ENCODE measurements at regions not wholly inside any gene's neighbourhood (a gene's known extent, or its start where the extent isn't known, plus 50 kb on each side); places are given as distances from the start of the nearest gene placed in this dataset.
"Not testable (repeated sequence)": the region's sequence is repeated elsewhere in the genome, so short reads cannot be mapped to it uniquely, and the experiment has no call there.

DNA sequence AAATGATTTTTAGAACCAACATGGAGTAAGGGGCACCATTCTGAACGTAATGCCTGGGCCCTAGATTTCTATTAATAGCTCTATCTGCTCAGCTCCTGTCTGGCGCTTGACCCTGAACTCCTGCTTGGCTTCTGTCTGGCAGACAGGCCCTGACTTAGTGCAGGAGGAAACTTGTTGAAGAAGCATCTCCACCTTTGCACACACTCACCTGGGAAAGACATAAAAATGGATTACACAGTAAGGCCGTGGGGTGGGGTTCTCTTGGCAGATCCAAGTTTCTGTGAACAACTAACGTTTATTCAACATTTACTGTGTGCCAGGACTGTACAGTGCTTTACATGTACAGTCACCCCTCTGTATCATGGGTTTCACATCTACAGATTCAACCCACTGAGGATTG, 62.1 kb upstream of the CNIH3 start:
- DNase-seq (ENCODE audit: extremely low spot score), result no peak
- no peaks in the 10 kb centered on the region for H3K36me3 ChIP-seq (ENCODE audit: insufficient read depth)
- 40% methylated on average over 4 of the region's 4 CpGs for WGBS
- no peak overlapping the region for H3K4me3 ChIP-seq (ENCODE audit: low read depth, low read length)
- no peaks in the 10 kb centered on the region for H3K4me1 ChIP-seq (ENCODE audit: insufficient read depth)
- H3K27ac ChIP-seq (ENCODE audit: low read depth), result no peak overlapping the region

- no peak for DNase-seq (ENCODE audit: extremely low spot score)
- Histone ChIP-seq H3K36me3 (ENCODE audit: insufficient read depth) (no peaks in the 10 kb centered on the region), H3K27ac (ENCODE audit: low read depth) (no peak overlapping the region), H3K4me1 (ENCODE audit: insufficient read depth) (no peaks in the 10 kb centered on the region), H3K4me3 (ENCODE audit: low read depth, low read length) (no peak overlapping the region)
- WGBS, result 93% methylated on average over 4 of the region's 4 CpGs
These were observed 61.4 kb upstream of the CNIH3 start for GRCh38 chr1:224554620-224555259.

- H3K4me1 ChIP-seq (ENCODE audit: insufficient read depth), result no peaks in the 10 kb centered on the region
- WGBS, result 77% methylated on average over 3 of the region's 3 CpGs
- no peak for DNase-seq (ENCODE audit: extremely low spot score)
- no peaks in the 10 kb centered on the region for H3K36me3 ChIP-seq (ENCODE audit: insufficient read depth)
- H3K27ac ChIP-seq (ENCODE audit: low read depth), result no peak overlapping the region
- no peak overlapping the region for H3K4me3 ChIP-seq (ENCODE audit: low read depth, low read length)
These were observed 57.2 kb upstream of the CNIH3 start for GRCh38 chr1:224558904-224559303.

DNA sequence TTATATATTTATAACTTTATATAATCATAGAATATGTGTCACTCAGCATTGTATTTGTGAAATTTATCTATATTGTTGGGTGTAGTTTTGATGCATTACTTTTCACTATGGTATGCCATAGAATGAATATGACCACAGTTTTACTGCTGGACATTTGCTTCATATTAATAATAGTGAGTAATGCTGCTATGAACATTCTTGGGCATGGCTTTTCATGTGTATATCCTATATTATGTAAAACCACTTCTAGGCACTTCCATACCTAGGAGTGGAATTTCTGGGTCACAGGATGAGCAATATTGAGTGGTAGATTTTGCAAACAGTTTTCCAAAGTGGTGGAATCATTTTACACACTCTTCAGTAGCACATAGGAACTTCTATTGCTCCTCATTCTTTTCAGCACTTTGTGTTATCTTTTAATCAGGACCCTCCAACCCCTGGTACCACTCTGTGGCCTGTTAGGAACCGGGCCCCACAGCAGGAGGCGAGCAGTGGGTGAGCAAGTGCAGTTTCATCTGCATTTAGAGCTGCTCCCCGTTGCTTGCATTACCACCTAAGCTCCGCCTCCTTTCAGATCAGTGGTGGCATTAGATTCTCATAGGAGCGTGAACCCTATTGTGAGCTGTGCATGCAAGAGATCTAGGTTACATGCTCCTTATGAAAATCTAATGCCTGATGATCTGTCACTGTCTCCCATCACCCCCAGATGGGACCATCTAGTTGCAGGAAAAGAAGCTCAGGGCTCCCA, 56.0 kb upstream of the CNIH3 start:
- Histone ChIP-seq H3K4me1 (ENCODE audit: insufficient read depth) (no peaks in the 10 kb centered on the region), H3K4me3 (ENCODE audit: low read depth, low read length) (no peak overlapping the region), H3K36me3 (ENCODE audit: insufficient read depth) (no peaks in the 10 kb centered on the region), H3K27ac (ENCODE audit: low read depth) (no peak overlapping the region)
- 91% methylated on average over 5 of the region's 5 CpGs for WGBS
- no peak for DNase-seq (ENCODE audit: extremely low spot score)

DNA sequence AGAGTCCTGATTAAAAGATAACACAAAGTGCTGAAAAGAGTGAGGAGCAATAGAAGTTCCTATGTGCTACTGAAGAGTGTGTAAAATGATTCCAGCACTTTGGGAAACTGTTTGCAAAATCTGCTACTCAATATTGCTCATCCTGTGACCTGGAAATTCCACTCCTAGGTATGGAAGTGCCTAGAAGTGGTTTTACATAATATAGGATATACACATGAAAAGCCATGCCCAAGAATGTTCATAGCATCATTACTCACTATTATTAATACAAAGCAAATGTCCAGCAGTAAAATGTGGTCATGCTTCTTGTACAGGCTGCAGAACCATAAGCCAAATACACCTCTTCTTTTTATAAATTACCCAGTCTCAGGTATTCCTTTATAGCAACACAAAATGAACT, 53.2 kb upstream of the CNIH3 start:
- not testable (repeated sequence) for H3K27ac ChIP-seq (ENCODE audit: low read depth); DNase-seq (ENCODE audit: extremely low spot score); H3K4me1 ChIP-seq (ENCODE audit: insufficient read depth); H3K4me3 ChIP-seq (ENCODE audit: low read depth, low read length); H3K36me3 ChIP-seq (ENCODE audit: insufficient read depth)

DNA sequence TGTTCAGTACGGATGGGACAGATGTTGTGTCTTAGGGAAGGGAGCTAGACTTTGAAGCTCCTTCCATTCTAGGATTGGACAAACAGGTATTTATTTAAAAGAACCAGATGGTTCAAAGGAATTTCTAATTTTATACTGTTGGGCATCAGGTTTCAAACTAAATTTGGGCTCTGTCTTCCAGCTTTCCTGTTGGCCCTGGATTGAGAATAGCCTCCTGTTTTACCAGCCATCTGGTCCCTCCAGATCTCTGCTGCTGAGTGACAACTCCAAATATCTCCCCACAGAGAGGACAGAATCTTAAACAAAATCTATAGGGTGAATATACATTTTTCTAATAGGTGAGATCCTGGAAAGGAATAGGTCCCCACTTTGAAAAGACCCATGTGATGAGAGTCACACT, 52.5 kb upstream of the CNIH3 start:
- Histone ChIP-seq H3K36me3 (ENCODE audit: insufficient read depth) (no peaks in the 10 kb centered on the region), H3K4me1 (ENCODE audit: insufficient read depth) (no peaks in the 10 kb centered on the region), H3K4me3 (ENCODE audit: low read depth, low read length) (no peak overlapping the region), H3K27ac (ENCODE audit: low read depth) (no peak overlapping the region)
- DNase-seq (ENCODE audit: extremely low spot score), result no peak
- 70% methylated on average over 1 of the region's 1 CpG for WGBS

GRCh38 chr1:224564454-224565084, 51.5 kb upstream of the CNIH3 start:
- DNase-seq (ENCODE audit: extremely low spot score), result no peak
- Histone ChIP-seq H3K4me1 (ENCODE audit: insufficient read depth) (no peaks in the 10 kb centered on the region), H3K4me3 (ENCODE audit: low read depth, low read length) (no peak overlapping the region), H3K27ac (ENCODE audit: low read depth) (no peak overlapping the region), H3K36me3 (ENCODE audit: insufficient read depth) (no peaks in the 10 kb centered on the region)
- WGBS, result 89% methylated on average over 3 of the region's 3 CpGs

DNA sequence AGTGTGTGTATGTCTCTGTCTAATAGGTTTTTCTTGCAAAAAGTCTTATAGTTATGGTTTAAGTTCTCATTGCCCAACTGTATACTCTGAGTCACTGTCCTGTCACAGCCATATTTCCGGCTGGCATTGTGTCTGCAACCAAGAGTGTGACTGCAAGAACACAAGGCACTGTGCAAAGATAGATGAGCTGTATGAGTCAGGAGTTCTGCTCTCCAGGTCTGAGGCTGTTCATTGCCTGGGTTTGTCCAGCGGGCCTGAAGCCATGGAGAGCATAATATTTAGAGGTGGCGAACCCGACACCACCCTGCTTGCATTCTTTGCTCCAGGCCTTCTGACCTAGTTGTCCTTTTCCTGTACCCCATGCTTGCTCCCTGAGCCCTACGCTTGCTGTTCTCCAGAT, 50.9 kb upstream of the CNIH3 start:
- Histone ChIP-seq H3K36me3 (ENCODE audit: insufficient read depth) (no peaks in the 10 kb centered on the region), H3K4me1 (ENCODE audit: insufficient read depth) (no peaks in the 10 kb centered on the region), H3K4me3 (ENCODE audit: low read depth, low read length) (no peak overlapping the region), H3K27ac (ENCODE audit: low read depth) (no peak overlapping the region)
- DNase-seq (ENCODE audit: extremely low spot score), result no peak
- 75% methylated on average over 5 of the region's 5 CpGs for WGBS

DNA sequence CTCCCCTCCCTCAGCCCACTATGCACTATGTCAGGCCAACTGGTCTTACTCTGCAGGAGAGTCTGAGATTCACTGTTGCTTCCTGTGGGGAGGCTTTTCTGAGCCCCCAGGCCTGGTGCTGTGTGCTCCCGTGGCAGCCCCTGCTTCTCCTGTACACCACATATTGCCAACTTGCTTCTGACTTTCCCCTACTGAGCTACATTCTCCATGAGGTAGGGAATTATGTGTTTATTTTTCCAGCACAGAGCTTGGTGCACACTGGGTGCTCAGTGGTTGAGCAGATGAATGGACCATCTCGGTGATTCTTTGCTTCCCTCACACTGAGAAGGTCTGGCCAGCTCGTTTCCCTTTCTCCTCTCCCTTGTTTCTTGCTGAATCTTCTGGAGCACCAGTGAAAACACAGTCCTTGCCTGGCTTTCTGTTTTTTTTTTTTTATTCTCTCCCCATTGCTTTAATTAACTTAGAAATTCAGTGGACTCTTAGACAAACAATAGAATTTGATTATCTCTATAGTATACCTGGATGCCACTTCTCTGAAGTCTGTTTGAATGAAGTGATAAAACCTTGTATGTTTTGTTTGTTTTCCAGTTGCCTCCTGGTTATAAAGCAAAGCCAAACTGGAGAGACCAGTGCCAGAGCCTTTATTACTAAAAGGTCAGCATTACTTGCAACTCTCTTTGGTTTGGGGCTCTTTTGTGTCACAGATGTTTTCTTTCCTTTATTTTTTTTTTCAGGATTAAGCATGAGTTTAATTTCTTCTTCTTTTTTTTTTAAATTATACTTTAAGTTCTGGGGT, 50.3 kb upstream of the CNIH3 start:
- Histone ChIP-seq H3K4me1 (ENCODE audit: insufficient read depth) (no peaks in the 10 kb centered on the region), H3K4me3 (ENCODE audit: low read depth, low read length) (no peak overlapping the region), H3K27ac (ENCODE audit: low read depth) (no peak overlapping the region), H3K36me3 (ENCODE audit: insufficient read depth) (no peaks in the 10 kb centered on the region)
- DNase-seq (ENCODE audit: extremely low spot score), result no peak
- 74% methylated on average over 3 of the region's 3 CpGs for WGBS

Measured in urinary bladder (tissue), 3 donors.